Left renal pelvis (tissue), 4 donors: ENCODE measurements at regions not wholly inside any gene's neighbourhood (a gene's known extent, or its start where the extent isn't known, plus 50 kb on each side); places are given as distances from the start of the nearest gene placed in this dataset.
"Not testable (repeated sequence)": the region's sequence is repeated elsewhere in the genome, so short reads cannot be mapped to it uniquely, and the experiment has no call there.

ENCODE experiments used
- DNase-seq, 4 donors: peaks; one replicate each; pipeline ENCODE4 v3.0.0-alpha.2; 2013; ENCODE audit warnings: low read depth in 4 of 4, low spot score in 3 of 4

- no peak for DNase-seq
Measured at GRCh38 chr13:32828711-32829110, 187.5 kb upstream of the KL start.

GRCh38 chr13:32829269-32829668 is 187.0 kb upstream of the KL start:
- DNase-seq = no peak

- no peak for DNase-seq
Measured at GRCh38 chr13:32829676-32830335, 186.4 kb upstream of the KL start.

DNA sequence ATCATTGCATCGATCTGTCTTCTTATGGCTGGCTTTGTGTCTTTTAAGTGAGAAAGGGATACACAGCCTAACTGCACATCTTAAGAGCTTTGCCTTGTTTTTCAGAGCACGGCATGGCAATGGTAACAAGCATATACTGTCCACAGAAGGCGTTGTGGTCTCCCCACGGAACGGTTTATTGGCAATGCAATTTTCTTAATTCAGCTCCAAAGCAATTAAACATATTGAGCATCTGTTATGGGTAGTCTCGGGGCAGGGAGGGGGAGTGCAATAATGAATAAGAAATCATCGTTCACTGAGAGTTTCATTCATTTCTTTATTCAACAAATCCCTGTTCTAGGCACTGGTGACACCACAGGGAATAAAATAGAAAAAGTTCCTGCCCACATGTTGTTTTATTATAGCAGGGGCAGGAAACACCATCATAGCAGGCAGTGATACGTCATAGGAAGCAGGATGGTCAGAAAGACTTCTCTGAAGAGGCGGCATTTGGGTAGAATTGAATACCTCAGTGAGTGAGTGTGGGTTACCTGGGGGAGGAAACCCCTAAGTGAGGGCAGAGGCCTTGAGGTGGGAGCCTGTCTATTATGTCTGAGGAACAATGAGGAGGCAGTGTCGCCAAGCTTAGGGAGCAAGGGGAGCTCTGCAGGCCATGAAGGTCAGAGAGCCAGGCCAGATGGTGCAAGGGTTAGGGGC is 185.7 kb upstream of the KL start:
- DNase-seq = no peak

- DNase-seq = no peak
Measured at GRCh38 chr13:32837307-32837972, 178.8 kb upstream of the KL start.

GRCh38 chr13:32837973-32838927 is 178.0 kb upstream of the KL start:
- DNase-seq = no peak

DNA sequence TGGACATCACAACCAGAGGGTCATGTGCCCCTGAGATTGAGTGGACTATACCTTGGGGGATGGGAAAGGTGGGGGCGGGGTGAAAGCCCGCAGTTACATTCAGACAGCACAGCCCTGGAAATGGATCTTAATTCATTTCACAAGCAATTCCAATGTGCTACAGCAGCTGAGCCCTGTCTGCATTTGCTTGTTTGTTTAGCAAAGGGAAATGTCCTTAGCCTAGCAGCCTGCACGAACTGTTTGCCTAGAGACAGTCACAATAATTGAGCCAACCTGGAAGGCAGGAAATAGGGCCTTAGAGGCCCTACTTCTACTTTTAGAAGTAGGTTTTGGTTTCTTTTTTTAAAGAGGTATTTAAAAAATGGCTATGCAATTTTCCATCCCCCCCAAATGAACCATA is 177.3 kb upstream of the KL start:
- peak in 3 of 4 donors; percentile 71 to 84 (median 79) for DNase-seq

- no peak for DNase-seq
Measured at GRCh38 chr13:32840113-32840512, 176.1 kb upstream of the KL start.

DNA sequence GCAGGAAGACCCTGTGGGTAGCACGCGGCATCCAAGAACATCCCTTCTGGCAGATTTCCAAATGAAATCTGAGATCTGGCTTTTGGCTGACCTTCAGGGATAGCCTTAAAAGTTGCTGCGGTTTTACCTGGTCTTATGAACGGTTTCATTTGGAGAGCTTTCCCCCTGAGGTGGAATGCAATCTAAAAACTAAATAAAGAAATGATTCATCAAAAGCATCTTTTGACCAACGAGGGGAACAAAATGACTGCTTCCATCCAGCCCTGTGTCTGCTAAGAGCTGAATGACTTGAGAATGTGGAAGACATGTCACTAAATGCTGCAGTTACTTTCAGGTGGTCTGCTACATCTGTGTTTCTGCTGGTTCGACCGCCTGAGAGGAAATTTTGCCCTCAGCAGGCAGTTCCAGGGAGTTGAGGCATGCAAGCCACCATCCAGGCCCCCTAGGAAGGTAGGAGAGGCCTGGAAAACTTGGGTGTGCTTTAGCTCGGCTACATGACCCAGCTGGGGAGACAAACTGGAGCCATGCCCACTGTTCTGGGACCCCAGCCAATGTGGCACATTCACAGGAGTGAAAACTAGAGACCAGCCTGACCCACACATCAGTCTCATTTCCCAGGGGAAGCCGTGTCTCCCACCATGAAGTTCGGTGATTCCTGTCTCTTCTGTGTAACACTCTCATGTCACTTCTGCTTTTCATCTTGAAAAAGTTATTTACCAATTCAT is 175.1 kb upstream of the KL start:
- DNase-seq = no peak

- no peak for DNase-seq
Measured at GRCh38 chr13:32845952-32846950, 170.0 kb upstream of the KL start.

DNA sequence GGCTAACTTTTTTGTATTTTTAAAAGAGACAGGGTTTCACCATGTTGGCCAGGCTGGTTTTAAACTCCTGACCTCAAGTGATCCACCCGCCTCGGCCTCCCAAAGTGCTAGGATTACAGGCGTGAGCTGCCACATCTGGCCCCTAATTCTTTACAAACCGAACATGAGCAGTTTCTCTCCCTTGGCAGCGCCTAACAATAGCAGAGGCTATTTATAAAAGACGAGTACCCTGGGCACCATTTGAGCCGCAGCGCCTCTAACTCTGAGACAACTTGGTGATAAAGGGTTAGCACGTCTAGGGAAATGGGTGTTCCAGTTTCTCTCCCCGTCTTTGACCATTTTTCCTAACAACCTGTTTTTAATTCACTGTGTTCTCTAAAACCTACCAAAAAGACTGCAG is 168.2 kb upstream of the KL start:
- DNase-seq = not testable (repeated sequence)

DNA sequence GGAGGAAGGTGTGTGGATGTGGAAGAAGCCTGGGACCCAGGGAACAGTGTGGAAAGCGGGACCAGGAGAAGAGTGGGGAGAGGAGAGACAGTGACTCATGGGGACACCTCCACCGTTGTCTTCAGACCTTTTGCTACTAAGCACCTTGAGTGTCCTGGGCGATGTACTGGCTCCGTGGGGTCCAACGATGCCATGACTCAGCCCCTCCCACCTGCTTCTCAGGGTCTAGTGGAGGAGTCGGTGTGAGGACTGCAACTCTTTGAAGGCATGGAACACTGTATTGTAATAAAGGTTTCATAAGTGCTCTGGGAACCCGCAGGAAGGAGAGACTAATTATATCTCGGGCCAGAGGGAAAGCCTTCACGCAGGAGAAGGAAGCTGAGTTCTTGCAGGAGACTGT is 166.9 kb upstream of the KL start:
- DNase-seq = no peak

DNA sequence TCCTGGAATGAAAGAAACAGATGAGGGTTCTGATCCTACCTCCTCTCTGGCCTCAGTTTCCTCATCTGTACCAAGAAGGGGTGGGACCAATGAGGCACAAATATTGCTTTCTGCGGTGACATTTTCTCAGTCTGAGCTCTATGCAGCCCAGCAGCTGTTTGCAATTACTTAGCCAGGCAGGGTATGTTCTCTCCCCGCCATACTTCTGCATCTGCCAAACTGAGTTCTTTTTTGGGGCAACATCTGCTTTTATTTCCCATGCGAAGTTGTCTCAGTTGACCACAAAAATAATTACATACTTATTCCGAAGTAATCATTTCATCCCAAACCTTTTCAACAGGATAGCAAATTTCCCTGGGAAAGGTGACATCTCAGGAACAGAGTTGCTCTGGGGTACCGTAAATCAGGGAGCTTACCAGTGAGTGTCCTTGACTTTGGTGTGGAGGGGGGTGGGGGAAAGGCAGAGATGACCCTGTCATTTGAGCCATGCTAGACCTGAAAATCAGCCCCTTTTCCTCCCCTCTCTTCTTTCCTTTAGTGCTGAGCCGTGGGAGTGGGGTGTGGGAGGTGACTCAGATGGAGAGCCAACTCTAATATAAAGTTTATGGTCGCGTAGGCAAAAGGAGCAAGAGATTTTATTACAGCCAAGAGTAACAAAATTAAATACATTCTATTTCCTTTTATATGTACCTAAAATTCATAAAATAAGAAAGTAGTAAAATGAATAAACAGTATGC is 165.7 kb upstream of the KL start:
- no peak for DNase-seq

GRCh38 chr13:32851083-32852069 is 164.8 kb upstream of the KL start:
- no peak for DNase-seq

GRCh38 chr13:32852526-32852925 is 163.7 kb upstream of the KL start:
- no peak for DNase-seq

GRCh38 chr13:32857077-32857476 is 159.1 kb upstream of the KL start:
- DNase-seq = no peak

DNA sequence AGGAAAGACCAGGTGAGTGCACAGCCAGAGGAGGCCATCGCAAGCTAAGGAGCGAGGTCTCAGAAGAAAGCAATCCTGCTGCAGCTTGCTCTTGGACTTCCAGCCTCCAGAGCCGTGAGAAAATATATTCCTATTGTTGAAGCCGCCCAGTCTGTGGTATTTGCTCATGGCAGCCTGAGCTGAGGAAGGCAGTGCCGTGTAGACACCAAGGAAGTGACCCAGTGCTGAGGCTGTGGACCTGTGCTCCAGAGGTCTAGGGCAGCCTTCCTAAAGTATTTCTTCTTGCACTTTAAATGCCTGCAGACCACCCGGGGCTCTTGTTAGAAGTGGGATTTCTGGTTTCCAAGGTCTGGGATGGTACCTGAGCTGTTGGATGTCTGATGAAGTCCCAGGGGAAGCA is 158.5 kb upstream of the KL start:
- no peak for DNase-seq
